OCI-LY1 (cell line): ENCODE measurements at regions not wholly inside any gene's neighbourhood (a gene's known extent, or its start where the extent isn't known, plus 50 kb on each side); places are given as distances from the start of the nearest gene placed in this dataset.

Source experiments
- H2AFZ ChIP-seq: fragments of 200-600 bp; sonication (generic), shearing (Covaris generic); 2 replicates; pipeline ENCODE4 v1.6.0; 2014; ENCODE audit warnings: antibody characterized with exemption, mild to moderate bottlenecking, low read length
- H3F3A ChIP-seq: fragments of 200-600 bp; sonication (generic), shearing (Covaris generic); 2 replicates; pipeline ENCODE4 v1.6.0; 2014; ENCODE audit warnings: mild to moderate bottlenecking, antibody characterized with exemption, low read length, moderate library complexity; ENCODE audit not compliant: insufficient read depth
- H3K27ac ChIP-seq: fragments of 200-600 bp; sonication (generic); 2 replicates; pipeline ENCODE4 v1.5.1; 2014; ENCODE audit warnings: low read length, mixed run types, mild to moderate bottlenecking, low read depth; ENCODE audit not compliant: poor library complexity, severe bottlenecking
- H3K27me3 ChIP-seq: fragments of 200-600 bp; sonication (generic); 2 replicates; pipeline ENCODE4 v1.6.0; 2014; ENCODE audit warnings: antibody characterized with exemption, mild to moderate bottlenecking, low read length, moderate library complexity; ENCODE audit not compliant: insufficient read depth
- H3K36me3 ChIP-seq: fragments of 200-600 bp; sonication (generic); 2 replicates; pipeline ENCODE4 v1.6.1; 2014; ENCODE audit warnings: mild to moderate bottlenecking, antibody characterized with exemption, low read length, moderate library complexity, mixed read lengths; ENCODE audit not compliant: insufficient read depth
- H3K4me1 ChIP-seq: fragments of 200-600 bp; sonication (generic); 2 replicates; pipeline ENCODE4 v1.5.1; 2014; ENCODE audit warnings: mild to moderate bottlenecking, low read length, moderate library complexity; ENCODE audit not compliant: insufficient read depth, severe bottlenecking
- H3K4me2 ChIP-seq: fragments of 200-600 bp; sonication (generic), shearing (Covaris generic); 2 replicates; pipeline ENCODE4 v1.6.1; 2014; ENCODE audit warnings: low read length
- H3K4me3 ChIP-seq: fragments of 200-600 bp; sonication (generic); 2 replicates; pipeline ENCODE4 v1.5.1; 2014; ENCODE audit warnings: low read length, low read depth, mild to moderate bottlenecking, mixed read lengths; ENCODE audit not compliant: poor library complexity, severe bottlenecking
- H3K79me2 ChIP-seq: fragments of 200-600 bp; shearing (Covaris generic); 2 replicates; pipeline ENCODE4 v1.6.1; 2016; ENCODE audit warnings: mixed run types, low read length, mixed read lengths; ENCODE audit not compliant: insufficient read depth
- H3K9ac ChIP-seq: fragments of 200-600 bp; sonication (generic), shearing (Covaris generic); 2 replicates; pipeline ENCODE4 v1.6.1; 2014; ENCODE audit warnings: mild to moderate bottlenecking, low read length, mixed read lengths
- H3K9me2 ChIP-seq: fragments of 200-600 bp; sonication (generic), shearing (Covaris generic); 2 replicates; pipeline ENCODE4 v1.6.1; 2014; ENCODE audit warnings: low read depth, mild to moderate bottlenecking, low read length, mixed read lengths
- H3K9me3 ChIP-seq: fragments of 200-600 bp; shearing (Covaris generic); 2 replicates; pipeline ENCODE4 v1.6.1; 2014; ENCODE audit warnings: low read length, mixed read lengths
- H4K20me1 ChIP-seq: fragments of 200-600 bp; sonication (generic), shearing (Covaris generic); 2 replicates; pipeline ENCODE4 v1.6.0; 2016; ENCODE audit warnings: mild to moderate bottlenecking, low read length; ENCODE audit not compliant: insufficient read depth
- EZH2 ChIP-seq: fragments of 200-600 bp; sonication (generic), shearing (Covaris generic); IDR thresholded peaks from 2 replicates; pipeline ENCODE4 v1.8.0; 2017; ENCODE audit warnings: borderline replicate concordance, mixed run types, mild to moderate bottlenecking, antibody characterized with exemption, low read length, moderate library complexity, mixed read lengths
- TF ChIP-seq, protein P1 (sequence below): fragments of 200-600 bp; sonication (generic), shearing (Covaris generic); IDR thresholded peaks from 2 replicates; pipeline ENCODE4 v1.5.1; 2017; ENCODE audit warnings: mild to moderate bottlenecking, antibody characterized with exemption, low read length, moderate library complexity, mixed read lengths

- Histone ChIP-seq H3K27ac (no peak overlapping the region), H3K4me3 (no peak overlapping the region), H3K4me1 (no peaks in the 10 kb centered on the region), H3K9me3 (no peaks in the 10 kb centered on the region), H3K9me2 (no peaks in the 10 kb centered on the region), H2AFZ (no peak overlapping the region), H3K27me3 (no peaks in the 10 kb centered on the region), H3K36me3 (no peaks in the 10 kb centered on the region), H3K79me2 (no peaks in the 10 kb centered on the region), H3K4me2 (no peak overlapping the region), H4K20me1 (no peaks in the 10 kb centered on the region), H3K9ac (no peak overlapping the region), H3F3A (no peaks in the 10 kb centered on the region)
- TF ChIP-seq, protein P1, sequence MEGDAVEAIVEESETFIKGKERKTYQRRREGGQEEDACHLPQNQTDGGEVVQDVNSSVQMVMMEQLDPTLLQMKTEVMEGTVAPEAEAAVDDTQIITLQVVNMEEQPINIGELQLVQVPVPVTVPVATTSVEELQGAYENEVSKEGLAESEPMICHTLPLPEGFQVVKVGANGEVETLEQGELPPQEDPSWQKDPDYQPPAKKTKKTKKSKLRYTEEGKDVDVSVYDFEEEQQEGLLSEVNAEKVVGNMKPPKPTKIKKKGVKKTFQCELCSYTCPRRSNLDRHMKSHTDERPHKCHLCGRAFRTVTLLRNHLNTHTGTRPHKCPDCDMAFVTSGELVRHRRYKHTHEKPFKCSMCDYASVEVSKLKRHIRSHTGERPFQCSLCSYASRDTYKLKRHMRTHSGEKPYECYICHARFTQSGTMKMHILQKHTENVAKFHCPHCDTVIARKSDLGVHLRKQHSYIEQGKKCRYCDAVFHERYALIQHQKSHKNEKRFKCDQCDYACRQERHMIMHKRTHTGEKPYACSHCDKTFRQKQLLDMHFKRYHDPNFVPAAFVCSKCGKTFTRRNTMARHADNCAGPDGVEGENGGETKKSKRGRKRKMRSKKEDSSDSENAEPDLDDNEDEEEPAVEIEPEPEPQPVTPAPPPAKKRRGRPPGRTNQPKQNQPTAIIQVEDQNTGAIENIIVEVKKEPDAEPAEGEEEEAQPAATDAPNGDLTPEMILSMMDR = no peak
- TF ChIP-seq EZH2 = no peak
Observed at GRCh38 chr3:105170423-105170822, 196.3 kb upstream of the ALCAM start.

- TF ChIP-seq, protein P1 = no peak
- no peak for TF ChIP-seq EZH2
- H2AFZ ChIP-seq = no peak overlapping the region
- H3K4me1 ChIP-seq = no peaks in the 10 kb centered on the region
- H3K4me3 ChIP-seq = no peak overlapping the region
- no peaks in the 10 kb centered on the region for H4K20me1 ChIP-seq
- no peaks in the 10 kb centered on the region for H3K36me3 ChIP-seq
- H3K4me2 ChIP-seq = no peak overlapping the region
- H3K79me2 ChIP-seq = no peaks in the 10 kb centered on the region
- no peaks in the 10 kb centered on the region for H3K27me3 ChIP-seq
- H3K9me2 ChIP-seq = no peaks in the 10 kb centered on the region
- H3K9me3 ChIP-seq = no peaks in the 10 kb centered on the region
- no peak overlapping the region for H3K27ac ChIP-seq
- no peaks in the 10 kb centered on the region for H3F3A ChIP-seq
- no peak overlapping the region for H3K9ac ChIP-seq
Observed at GRCh38 chr3:105174017-105174615, 192.6 kb upstream of the ALCAM start.

DNA sequence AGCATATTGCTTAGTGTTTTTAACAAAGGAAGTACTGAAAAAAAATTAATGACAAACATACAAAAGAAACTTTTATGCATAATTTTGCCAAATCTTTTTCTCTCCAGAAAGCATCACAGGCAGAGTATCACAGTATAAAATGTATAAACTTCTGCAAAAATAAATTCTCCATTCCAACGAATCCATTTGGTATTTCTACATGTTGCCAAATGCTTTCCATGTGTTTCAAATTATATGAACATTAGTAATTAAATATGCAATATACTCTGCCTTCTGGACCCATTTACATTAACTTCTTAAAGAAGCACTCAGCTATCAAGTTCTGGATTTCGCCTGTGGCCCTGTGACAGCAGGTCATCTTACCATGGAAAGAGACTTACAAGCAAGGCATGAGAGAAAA lies 189.1 kb upstream of the ALCAM start:
- no peak for TF ChIP-seq EZH2
- TF ChIP-seq, protein P1 = no peak
- H3K4me1 ChIP-seq = no peaks in the 10 kb centered on the region
- no peaks in the 10 kb centered on the region for H3K27me3 ChIP-seq
- no peak overlapping the region for H2AFZ ChIP-seq
- no peak overlapping the region for H3K4me3 ChIP-seq
- H3K9me3 ChIP-seq = no peaks in the 10 kb centered on the region
- H3K9ac ChIP-seq = no peak overlapping the region
- H3K27ac ChIP-seq = no peak overlapping the region
- H3K79me2 ChIP-seq = no peaks in the 10 kb centered on the region
- no peaks in the 10 kb centered on the region for H3K36me3 ChIP-seq
- no peaks in the 10 kb centered on the region for H3F3A ChIP-seq
- H3K9me2 ChIP-seq = no peaks in the 10 kb centered on the region
- no peak overlapping the region for H3K4me2 ChIP-seq
- no peaks in the 10 kb centered on the region for H4K20me1 ChIP-seq
